ENCODE measurements at regions not wholly inside any gene's neighbourhood (a gene's known extent, or its start where the extent isn't known, plus 50 kb on each side); places are given as distances from the start of the nearest gene placed in this dataset.

DNA sequence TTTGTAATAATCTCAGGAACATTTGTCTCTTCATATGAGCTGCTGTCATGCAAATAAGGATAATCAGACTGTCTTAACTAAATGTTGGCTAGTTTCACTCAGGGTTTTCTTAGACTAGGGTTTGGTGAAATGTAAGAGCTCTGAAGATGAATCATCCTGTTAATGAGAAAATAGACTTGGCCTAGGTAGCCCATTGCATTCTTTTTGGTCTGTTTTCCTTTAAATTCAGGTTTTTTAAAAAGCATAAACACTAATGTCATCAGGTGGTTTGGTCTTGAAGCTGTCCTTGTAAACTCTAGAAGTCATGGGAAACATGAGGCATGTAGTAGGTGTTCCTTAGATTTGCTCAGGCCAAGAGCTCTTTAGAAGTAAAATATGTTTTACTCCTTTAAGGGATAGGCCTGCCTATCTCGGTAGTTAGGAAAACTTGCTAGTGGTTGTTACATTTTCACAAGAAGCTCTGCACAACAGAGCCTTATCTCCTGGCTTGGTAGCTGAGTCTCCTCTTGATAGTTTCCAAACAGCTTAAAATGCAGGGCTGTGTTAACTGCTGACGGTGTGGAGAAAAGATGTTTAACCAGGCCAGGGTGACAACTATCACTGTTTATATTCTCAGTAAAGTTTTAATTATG lies 62.0 kb upstream of the C1QTNF9B start:
- Histone ChIP-seq H3K4me3 (no peak overlapping the region), H3K9me3 (no peaks in the 10 kb centered on the region), H3K4me2 (no peak overlapping the region), H3K4me1 (no peaks in the 10 kb centered on the region), H3K27ac (no peak overlapping the region)
- DNase-seq (ENCODE audit: low read depth in 1 of 2, low spot score in 1 of 2), result no peak
- CTCF ChIA-PET, result interaction anchor here (0.5 to 5.3 kb wide), 8 partner anchors 9 to 572 kb away, joined by 3 to 40 read pairs (median 6); no protein-coding TSS in a partner anchor
- FAIRE-seq, result no peak
- ATAC-seq, result no peak
- POLR2A ChIA-PET, result no interaction called here
- TF ChIP-seq, protein P1, sequence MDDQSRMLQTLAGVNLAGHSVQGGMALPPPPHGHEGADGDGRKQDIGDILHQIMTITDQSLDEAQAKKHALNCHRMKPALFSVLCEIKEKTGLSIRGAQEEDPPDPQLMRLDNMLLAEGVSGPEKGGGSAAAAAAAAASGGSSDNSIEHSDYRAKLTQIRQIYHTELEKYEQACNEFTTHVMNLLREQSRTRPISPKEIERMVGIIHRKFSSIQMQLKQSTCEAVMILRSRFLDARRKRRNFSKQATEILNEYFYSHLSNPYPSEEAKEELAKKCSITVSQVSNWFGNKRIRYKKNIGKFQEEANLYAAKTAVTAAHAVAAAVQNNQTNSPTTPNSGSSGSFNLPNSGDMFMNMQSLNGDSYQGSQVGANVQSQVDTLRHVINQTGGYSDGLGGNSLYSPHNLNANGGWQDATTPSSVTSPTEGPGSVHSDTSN (IDR thresholded peaks at IDR 0.05), result no peak
- TF ChIP-seq RFX5 (IDR thresholded peaks at IDR 0.05), result no peak
- TF ChIP-seq, protein P2, sequence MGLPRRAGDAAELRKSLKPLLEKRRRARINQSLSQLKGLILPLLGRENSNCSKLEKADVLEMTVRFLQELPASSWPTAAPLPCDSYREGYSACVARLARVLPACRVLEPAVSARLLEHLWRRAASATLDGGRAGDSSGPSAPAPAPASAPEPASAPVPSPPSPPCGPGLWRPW (IDR thresholded peaks at IDR 0.05), result no peak
- TF ChIP-seq FOXS1 (CRISPR knock-in tag; IDR thresholded peaks at IDR 0.05), result no peak
- no peak for TF ChIP-seq NPAS2 (CRISPR knock-in tag; IDR thresholded peaks at IDR 0.05; ENCODE audit: borderline replicate concordance)
- TF ChIP-seq ESRRA (IDR thresholded peaks at IDR 0.05; ENCODE audit: borderline replicate concordance, low read length), result no peak
- no peak for TF ChIP-seq PHF8 (IDR thresholded peaks at IDR 0.05; ENCODE audit: borderline replicate concordance, low read depth)
- no peak for TF ChIP-seq RAD21 (conservative IDR thresholded peaks at IDR 0.05 in 1 of 2, IDR thresholded peaks at IDR 0.05 in 1 of 2)
- no peak for TF ChIP-seq CHD2 (IDR thresholded peaks at IDR 0.05; ENCODE audit: low read length, partially characterized antibody)
- no peak for TF ChIP-seq HEYL (CRISPR knock-in tag; IDR thresholded peaks at IDR 0.05)
- no peak for TF ChIP-seq HOXB13 (CRISPR knock-in tag; IDR thresholded peaks at IDR 0.05; ENCODE audit: low read depth)
- 69% methylated on average over 2 of the region's 2 CpGs for WGBS (ENCODE audit: missing lambda C conversion rate)

DNA sequence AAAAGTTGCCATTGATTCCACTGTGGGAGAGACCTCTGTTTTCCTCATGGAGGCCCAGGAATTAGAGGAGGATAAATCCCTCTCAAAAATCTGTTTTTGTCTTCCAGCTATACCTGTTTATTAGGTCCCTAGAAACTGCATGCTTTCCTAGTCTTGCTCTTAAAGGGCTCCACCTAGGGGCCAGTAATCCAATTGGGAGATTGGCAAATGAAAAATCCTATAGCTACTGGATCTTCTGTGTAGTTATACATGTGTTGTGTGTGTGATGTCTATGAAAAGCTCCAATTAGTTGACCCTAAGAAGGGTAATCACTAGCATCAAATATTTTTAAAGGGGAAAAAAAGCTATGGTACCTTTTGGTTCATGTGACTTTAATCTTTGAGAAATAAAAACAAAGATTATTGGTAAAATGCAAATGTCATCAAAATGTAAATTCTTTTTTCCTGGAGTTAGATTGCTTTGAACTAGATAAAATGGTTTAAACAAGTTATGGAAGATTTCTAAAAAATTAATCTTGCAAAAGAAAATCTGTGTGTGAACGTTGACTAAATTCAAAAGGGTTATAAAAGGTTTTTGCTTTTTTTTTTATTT lies 63.4 kb upstream of the C1QTNF9B start:
- WGBS (ENCODE audit: missing lambda C conversion rate), result 6% methylated on average over 1 of the region's 1 CpG
- no peak overlapping the region for H3K4me3 ChIP-seq
- POLR2A ChIA-PET, result no interaction called here
- no peaks in the 10 kb centered on the region for H3K4me1 ChIP-seq
- CTCF ChIA-PET, result interaction anchor here (0.6 to 5.3 kb wide), 15 partner anchors 9 to 494 kb away, joined by 3 to 40 read pairs (median 4); no protein-coding TSS in a partner anchor
- no peak overlapping the region for H3K27ac ChIP-seq
- ATAC-seq, result peak; percentile 64 to 76; a peak in 4 of 6 replicates
- no peak for FAIRE-seq
- H3K9me3 ChIP-seq, result no peaks in the 10 kb centered on the region
- no peak overlapping the region for H3K4me2 ChIP-seq
- DNase-seq (ENCODE audit: low read depth in 1 of 2, low spot score in 1 of 2), result peak in 1 of 2 experiments; percentile 39
- no peak for TF ChIP-seq HEYL (CRISPR knock-in tag; IDR thresholded peaks at IDR 0.05)
- TF ChIP-seq, protein P1 (IDR thresholded peaks at IDR 0.05), result no peak
- TF ChIP-seq, protein P3, sequence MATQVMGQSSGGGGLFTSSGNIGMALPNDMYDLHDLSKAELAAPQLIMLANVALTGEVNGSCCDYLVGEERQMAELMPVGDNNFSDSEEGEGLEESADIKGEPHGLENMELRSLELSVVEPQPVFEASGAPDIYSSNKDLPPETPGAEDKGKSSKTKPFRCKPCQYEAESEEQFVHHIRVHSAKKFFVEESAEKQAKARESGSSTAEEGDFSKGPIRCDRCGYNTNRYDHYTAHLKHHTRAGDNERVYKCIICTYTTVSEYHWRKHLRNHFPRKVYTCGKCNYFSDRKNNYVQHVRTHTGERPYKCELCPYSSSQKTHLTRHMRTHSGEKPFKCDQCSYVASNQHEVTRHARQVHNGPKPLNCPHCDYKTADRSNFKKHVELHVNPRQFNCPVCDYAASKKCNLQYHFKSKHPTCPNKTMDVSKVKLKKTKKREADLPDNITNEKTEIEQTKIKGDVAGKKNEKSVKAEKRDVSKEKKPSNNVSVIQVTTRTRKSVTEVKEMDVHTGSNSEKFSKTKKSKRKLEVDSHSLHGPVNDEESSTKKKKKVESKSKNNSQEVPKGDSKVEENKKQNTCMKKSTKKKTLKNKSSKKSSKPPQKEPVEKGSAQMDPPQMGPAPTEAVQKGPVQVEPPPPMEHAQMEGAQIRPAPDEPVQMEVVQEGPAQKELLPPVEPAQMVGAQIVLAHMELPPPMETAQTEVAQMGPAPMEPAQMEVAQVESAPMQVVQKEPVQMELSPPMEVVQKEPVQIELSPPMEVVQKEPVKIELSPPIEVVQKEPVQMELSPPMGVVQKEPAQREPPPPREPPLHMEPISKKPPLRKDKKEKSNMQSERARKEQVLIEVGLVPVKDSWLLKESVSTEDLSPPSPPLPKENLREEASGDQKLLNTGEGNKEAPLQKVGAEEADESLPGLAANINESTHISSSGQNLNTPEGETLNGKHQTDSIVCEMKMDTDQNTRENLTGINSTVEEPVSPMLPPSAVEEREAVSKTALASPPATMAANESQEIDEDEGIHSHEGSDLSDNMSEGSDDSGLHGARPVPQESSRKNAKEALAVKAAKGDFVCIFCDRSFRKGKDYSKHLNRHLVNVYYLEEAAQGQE (IDR thresholded peaks at IDR 0.05), result no peak
- TF ChIP-seq NFE2L2 (conservative IDR thresholded peaks at IDR 0.05; ENCODE audit: low read length), result no peak
- TF ChIP-seq, protein P4, sequence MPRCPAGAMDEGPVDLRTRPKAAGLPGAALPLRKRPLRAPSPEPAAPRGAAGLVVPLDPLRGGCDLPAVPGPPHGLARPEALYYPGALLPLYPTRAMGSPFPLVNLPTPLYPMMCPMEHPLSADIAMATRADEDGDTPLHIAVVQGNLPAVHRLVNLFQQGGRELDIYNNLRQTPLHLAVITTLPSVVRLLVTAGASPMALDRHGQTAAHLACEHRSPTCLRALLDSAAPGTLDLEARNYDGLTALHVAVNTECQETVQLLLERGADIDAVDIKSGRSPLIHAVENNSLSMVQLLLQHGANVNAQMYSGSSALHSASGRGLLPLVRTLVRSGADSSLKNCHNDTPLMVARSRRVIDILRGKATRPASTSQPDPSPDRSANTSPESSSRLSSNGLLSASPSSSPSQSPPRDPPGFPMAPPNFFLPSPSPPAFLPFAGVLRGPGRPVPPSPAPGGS (IDR thresholded peaks at IDR 0.05), result no peak
- TF ChIP-seq NPAS2 (CRISPR knock-in tag; IDR thresholded peaks at IDR 0.05; ENCODE audit: borderline replicate concordance), result no peak
- no peak for TF ChIP-seq EP300 (IDR thresholded peaks at IDR 0.05)
- no peak for TF ChIP-seq HDAC2 (IDR thresholded peaks at IDR 0.05)
- TF ChIP-seq, protein P5, sequence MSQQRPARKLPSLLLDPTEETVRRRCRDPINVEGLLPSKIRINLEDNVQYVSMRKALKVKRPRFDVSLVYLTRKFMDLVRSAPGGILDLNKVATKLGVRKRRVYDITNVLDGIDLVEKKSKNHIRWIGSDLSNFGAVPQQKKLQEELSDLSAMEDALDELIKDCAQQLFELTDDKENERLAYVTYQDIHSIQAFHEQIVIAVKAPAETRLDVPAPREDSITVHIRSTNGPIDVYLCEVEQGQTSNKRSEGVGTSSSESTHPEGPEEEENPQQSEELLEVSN (IDR thresholded peaks at IDR 0.05; ENCODE audit: borderline replicate concordance, low read depth), result no peak
- TF ChIP-seq BHLHE40 (IDR thresholded peaks at IDR 0.05; ENCODE audit: low read depth, low read length), result no peak
- TF ChIP-seq, protein P2 (IDR thresholded peaks at IDR 0.05), result no peak
- TF ChIP-seq SMC3 (IDR thresholded peaks at IDR 0.05), result peak; percentile 27; the same call in 1 of the 3 replicates
- no peak for TF ChIP-seq FOSL2 (IDR thresholded peaks at IDR 0.05)
- TF ChIP-seq FOSL2 (CRISPR knock-in tag; IDR thresholded peaks at IDR 0.05), result no peak
- TF ChIP-seq RARB (CRISPR knock-in tag; IDR thresholded peaks at IDR 0.05), result no peak
- TF ChIP-seq EHF (CRISPR knock-in tag; IDR thresholded peaks at IDR 0.05), result no peak
- TF ChIP-seq CEBPB (IDR thresholded peaks at IDR 0.05), result no peak
- no peak for TF ChIP-seq HOXA7 (CRISPR knock-in tag; IDR thresholded peaks at IDR 0.05)
- TF ChIP-seq CBX8 (IDR thresholded peaks at IDR 0.05), result no peak
- no peak for TF ChIP-seq EHMT2 (IDR thresholded peaks at IDR 0.05; ENCODE audit: low read depth)
- TF ChIP-seq RAD21 (conservative IDR thresholded peaks at IDR 0.05 in 1 of 2, IDR thresholded peaks at IDR 0.05 in 1 of 2), result peak; percentile 23 to 37; a peak in 2 of 5 replicates
- TF ChIP-seq MAFK (IDR thresholded peaks at IDR 0.05; ENCODE audit: partially characterized antibody), result peak; percentile 38
